ENCODE measurements at regions not wholly inside any gene's neighbourhood (a gene's known extent, or its start where the extent isn't known, plus 50 kb on each side); places are given as distances from the start of the nearest gene placed in this dataset.
"Not testable (repeated sequence)": the region's sequence is repeated elsewhere in the genome, so short reads cannot be mapped to it uniquely, and the experiment has no call there.

GRCh38 chr2:128602699-128603101 lies 284.0 kb upstream of the HS6ST1 start:
- H3F3A ChIP-seq (ENCODE audit: low read depth): no peaks in the 10 kb centered on the region
- Mint-ChIP-seq H3K27me3 (ENCODE audit: insufficient read depth, low read depth) (peaks cover 4% of the 10 kb centered on the region), H3K36me3 (no peaks in the 10 kb centered on the region), H3K9me3 (no peaks in the 10 kb centered on the region), H3K4me1 (peaks cover 20% of the 10 kb centered on the region), H3K4me3 (no peak overlapping the region), H3K27ac (no peak overlapping the region)
- H2AFZ ChIP-seq (replicated peaks): no peak overlapping the region
- no peak overlapping the region for H3K4me2 ChIP-seq
- H3K27me3 ChIP-seq: no peaks in the 10 kb centered on the region
- no peaks in the 10 kb centered on the region for H3K4me1 ChIP-seq
- no peaks in the 10 kb centered on the region for H4K20me1 ChIP-seq (ENCODE audit: low read depth)
- no peak overlapping the region for H3K9ac ChIP-seq
- DNase-seq (ENCODE audit: low spot score): no peak
- TF ChIP-seq EZH2phosphoT487 (IDR thresholded peaks at IDR 0.05) (no peak), EZH2 (IDR thresholded peaks at IDR 0.05) (no peak), CTCF (IDR thresholded peaks at IDR 0.05) (no peak)
- H3K79me2 ChIP-seq (ENCODE audit: low read depth): no peaks in the 10 kb centered on the region
- no peaks in the 10 kb centered on the region for H3K9me3 ChIP-seq (ENCODE audit: low read depth)
- H3K4me3 ChIP-seq: no peak overlapping the region
- no peak overlapping the region for H3K27ac ChIP-seq
- no peaks in the 10 kb centered on the region for H3K36me3 ChIP-seq

- H2AFZ ChIP-seq (replicated peaks): no peak overlapping the region
- Mint-ChIP-seq H3K4me1 (peaks cover 21% of the 10 kb centered on the region), H3K4me3 (no peak overlapping the region), H3K27me3 (ENCODE audit: insufficient read depth, low read depth) (peaks cover 4% of the 10 kb centered on the region), H3K9me3 (no peaks in the 10 kb centered on the region), H3K36me3 (no peaks in the 10 kb centered on the region), H3K27ac (no peak overlapping the region)
- no peak overlapping the region for H3K4me3 ChIP-seq
- H3K36me3 ChIP-seq: no peaks in the 10 kb centered on the region
- no peak overlapping the region for H3K4me2 ChIP-seq
- DNase-seq (ENCODE audit: low spot score): no peak
- H3K79me2 ChIP-seq (ENCODE audit: low read depth): no peaks in the 10 kb centered on the region
- no peaks in the 10 kb centered on the region for H4K20me1 ChIP-seq (ENCODE audit: low read depth)
- no peaks in the 10 kb centered on the region for H3K4me1 ChIP-seq
- no peaks in the 10 kb centered on the region for H3F3A ChIP-seq (ENCODE audit: low read depth)
- no peak overlapping the region for H3K9ac ChIP-seq
- TF ChIP-seq EZH2 (IDR thresholded peaks at IDR 0.05) (no peak), CTCF (IDR thresholded peaks at IDR 0.05) (no peak), EZH2phosphoT487 (IDR thresholded peaks at IDR 0.05) (no peak)
- no peaks in the 10 kb centered on the region for H3K9me3 ChIP-seq (ENCODE audit: low read depth)
- no peak overlapping the region for H3K27ac ChIP-seq
- H3K27me3 ChIP-seq: no peaks in the 10 kb centered on the region
Observed at GRCh38 chr2:128603411-128603924, 284.8 kb upstream of the HS6ST1 start.

- H3K9ac ChIP-seq: no peak overlapping the region
- Mint-ChIP-seq H3K4me1 (peaks cover 26% of the 10 kb centered on the region), H3K9me3 (no peaks in the 10 kb centered on the region), H3K27ac (no peak overlapping the region), H3K36me3 (no peaks in the 10 kb centered on the region), H3K4me3 (no peak overlapping the region), H3K27me3 (ENCODE audit: insufficient read depth, low read depth) (peaks cover 4% of the 10 kb centered on the region)
- H3F3A ChIP-seq (ENCODE audit: low read depth): no peaks in the 10 kb centered on the region
- no peaks in the 10 kb centered on the region for H3K9me3 ChIP-seq (ENCODE audit: low read depth)
- H3K4me3 ChIP-seq: no peak overlapping the region
- no peaks in the 10 kb centered on the region for H3K36me3 ChIP-seq
- H2AFZ ChIP-seq (replicated peaks): no peak overlapping the region
- TF ChIP-seq EZH2 (IDR thresholded peaks at IDR 0.05) (no peak), EZH2phosphoT487 (IDR thresholded peaks at IDR 0.05) (no peak), CTCF (IDR thresholded peaks at IDR 0.05) (no peak)
- no peaks in the 10 kb centered on the region for H3K27me3 ChIP-seq
- H3K4me1 ChIP-seq: no peaks in the 10 kb centered on the region
- no peak overlapping the region for H3K27ac ChIP-seq
- no peaks in the 10 kb centered on the region for H3K79me2 ChIP-seq (ENCODE audit: low read depth)
- H4K20me1 ChIP-seq (ENCODE audit: low read depth): no peaks in the 10 kb centered on the region
- no peak for DNase-seq (ENCODE audit: low spot score)
- H3K4me2 ChIP-seq: no peak overlapping the region
Observed at GRCh38 chr2:128604045-128604444, 285.4 kb upstream of the HS6ST1 start.

GRCh38 chr2:128604581-128604980 lies 285.9 kb upstream of the HS6ST1 start:
- not testable (repeated sequence) for H3K4me1 ChIP-seq; H3K27ac ChIP-seq; H3K4me2 ChIP-seq; H3K79me2 ChIP-seq (ENCODE audit: low read depth); H3K27me3 Mint-ChIP-seq (ENCODE audit: insufficient read depth, low read depth); H3K9ac ChIP-seq; H2AFZ ChIP-seq (replicated peaks); H4K20me1 ChIP-seq (ENCODE audit: low read depth); DNase-seq (ENCODE audit: low spot score); H3K4me3 Mint-ChIP-seq; H3F3A ChIP-seq (ENCODE audit: low read depth); H3K9me3 Mint-ChIP-seq; H3K36me3 Mint-ChIP-seq; H3K9me3 ChIP-seq (ENCODE audit: low read depth); H3K36me3 ChIP-seq; H3K4me3 ChIP-seq; H3K27me3 ChIP-seq
- H3K4me1 Mint-ChIP-seq: peaks cover 26% of the 10 kb centered on the region
- peak overlapping the region; percentile 53 for H3K27ac Mint-ChIP-seq

All from neural progenitor cell (in vitro differentiated cells).